HS-5 (cell line): ENCODE measurements at regions not wholly inside any gene's neighbourhood (a gene's known extent, or its start where the extent isn't known, plus 50 kb on each side); places are given as distances from the start of the nearest gene placed in this dataset.
"Not testable (repeated sequence)": the region's sequence is repeated elsewhere in the genome, so short reads cannot be mapped to it uniquely, and the experiment has no call there.

Experiments
- DNase-seq: peaks from one replicate; pipeline ENCODE4 v3.0.0-alpha.2; 2012; ENCODE audit warnings: low read depth

DNA sequence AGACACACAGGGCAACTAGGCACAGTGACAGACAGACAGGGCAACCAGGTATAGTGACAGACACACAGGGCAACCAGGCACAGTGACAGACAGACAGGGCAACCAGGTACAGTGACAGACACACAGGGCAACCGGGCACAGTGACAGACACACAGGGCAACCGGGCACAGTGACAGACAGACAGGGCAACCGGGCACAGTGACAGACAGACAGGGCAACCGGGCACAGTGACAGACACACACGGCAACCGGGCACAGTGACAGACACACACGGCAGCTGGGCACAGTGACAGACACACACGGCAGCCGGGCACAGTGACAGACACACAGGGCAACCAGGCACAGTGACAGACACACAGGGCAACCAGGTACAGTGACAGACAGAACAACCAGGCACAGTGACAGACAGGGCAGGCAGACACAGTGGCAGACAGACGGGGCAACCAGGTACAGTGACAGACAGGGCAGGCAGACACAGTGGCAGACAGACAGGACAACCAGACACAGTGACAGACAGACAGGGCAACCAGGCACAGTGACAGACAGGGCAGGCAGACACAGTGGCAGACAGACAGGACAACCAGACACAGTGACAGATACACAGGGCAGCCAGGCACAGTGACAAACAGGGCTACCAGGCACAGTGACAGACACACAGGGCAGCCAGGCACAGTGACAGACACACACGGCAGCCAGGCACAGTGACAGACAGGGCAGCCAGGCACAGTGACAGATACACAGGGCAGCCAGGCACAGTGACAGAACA lies 64.7 kb upstream of the RAB6C start:
- DNase-seq: no peak

DNA sequence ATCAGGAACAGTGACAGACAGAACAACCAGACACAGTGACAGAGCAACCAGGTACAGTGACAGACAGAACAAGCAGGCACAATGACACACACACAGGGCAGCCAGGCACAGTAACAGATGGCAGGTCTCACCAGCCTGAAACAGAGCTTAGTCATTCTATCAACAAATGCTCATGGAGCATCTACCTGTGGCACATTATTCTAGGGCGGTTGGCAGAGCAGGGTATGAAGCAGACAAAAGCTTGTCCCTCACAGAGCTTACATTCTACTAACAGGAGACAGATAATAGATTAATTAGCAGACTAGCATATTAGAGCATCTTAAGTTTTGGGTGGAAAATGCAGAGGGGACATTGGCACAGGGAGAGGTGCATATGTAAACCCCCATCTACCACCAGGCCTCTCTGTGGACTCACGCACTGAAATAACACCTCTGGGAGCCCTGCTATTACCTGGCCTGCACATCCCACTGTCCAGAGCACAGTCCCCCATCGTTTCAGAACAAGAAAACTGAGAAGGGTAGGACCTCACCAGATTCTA lies 64.1 kb upstream of the RAB6C start:
- DNase-seq: no peak

DNA sequence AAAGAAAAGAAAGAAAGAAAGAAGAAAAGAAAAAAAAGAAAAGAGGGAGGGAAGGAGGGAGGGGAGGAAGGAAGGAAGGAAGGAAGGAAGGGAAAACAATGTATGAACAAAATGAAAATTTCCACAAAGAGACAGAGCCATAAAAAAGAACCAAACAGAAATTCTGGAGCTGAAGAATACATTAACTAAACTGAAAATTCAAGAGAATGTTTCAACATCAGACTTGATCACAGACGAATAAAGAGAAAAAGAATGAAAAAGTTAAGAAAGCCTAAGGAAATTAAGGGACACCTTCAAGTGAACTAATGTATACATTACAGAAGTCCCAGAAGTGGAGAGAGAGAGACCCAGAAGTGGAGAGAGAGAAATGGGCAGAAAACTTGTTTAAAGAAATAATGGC lies 60.9 kb upstream of the RAB6C start:
- DNase-seq: no peak

DNA sequence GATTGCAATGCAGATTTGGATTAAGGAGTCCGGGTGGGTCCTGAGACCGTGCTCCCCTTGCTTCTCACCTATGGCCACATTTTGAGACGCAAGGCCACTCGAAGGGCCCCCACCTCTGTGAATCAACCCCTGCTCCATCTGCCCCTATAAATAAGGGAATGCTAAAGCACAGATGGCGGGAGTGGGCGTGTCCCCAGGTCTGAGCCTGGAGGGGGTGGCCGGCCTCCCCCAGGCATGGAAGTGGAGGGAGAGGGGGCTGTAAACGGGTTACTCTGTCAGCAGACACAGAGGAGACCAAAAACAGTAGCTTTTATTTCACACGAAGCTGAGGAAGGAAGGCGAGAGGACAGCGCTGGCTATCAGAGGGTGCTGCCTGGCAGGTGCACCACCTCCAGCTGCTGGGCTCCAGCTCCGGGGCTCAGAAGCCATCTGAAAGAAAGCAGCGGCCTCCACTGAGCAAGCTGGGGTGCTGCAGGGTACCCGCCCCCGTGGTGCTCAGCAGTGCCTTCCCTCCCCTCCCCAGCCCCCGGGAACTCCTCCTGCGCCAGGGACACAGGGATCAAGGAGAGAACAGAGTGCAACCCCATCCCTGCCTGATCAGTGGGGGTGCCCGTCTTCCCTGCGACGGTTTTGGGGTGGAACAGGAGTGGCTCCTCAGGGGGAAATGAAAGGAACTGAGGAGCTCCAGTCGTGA lies 56.7 kb upstream of the RAB6C start:
- no peak for DNase-seq

- no peak for DNase-seq
Observed at GRCh38 chr2:129923265-129924091, 56.0 kb upstream of the RAB6C start.

GRCh38 chr2:129924115-129924514 lies 55.4 kb upstream of the RAB6C start:
- DNase-seq: not testable (repeated sequence)

GRCh38 chr2:129925381-129925780 lies 54.1 kb upstream of the RAB6C start:
- no peak for DNase-seq

GRCh38 chr2:129927696-129928095 lies 51.8 kb upstream of the RAB6C start:
- no peak for DNase-seq

GRCh38 chr2:129929321-129930290 lies 49.9 kb upstream of the RAB6C start:
- DNase-seq: peak; percentile 25
